GM23338 (cell line): ENCODE measurements at regions not wholly inside any gene's neighbourhood (a gene's known extent, or its start where the extent isn't known, plus 50 kb on each side); places are given as distances from the start of the nearest gene placed in this dataset.

Experiments
- CREB1 ChIP-seq: fragments of 250-450 bp; sonication (Bioruptor Pico); IDR thresholded peaks from 2 replicates; pipeline ENCODE4 v1.5.0; 2020; ENCODE audit warnings: low read depth, mild to moderate bottlenecking, moderate library complexity
- CTCF ChIP-seq, 2 experiments: fragments of 200-600 bp in 1 of 2; sonication (generic) in 1 of 2; conservative IDR thresholded peaks; 2 replicates each; pipeline versions ENCODE4 v1.5.1 to v1.6.1; 2016 to 2017; ENCODE audit warnings: antibody characterized with exemption in 2 of 2, low read depth in 2 of 2, mild to moderate bottlenecking in 2 of 2, moderate library complexity in 1 of 2
- EZH2 ChIP-seq: fragments of 200-600 bp; sonication (generic); IDR thresholded peaks from one replicate; pipeline ENCODE4 v1.8.0; 2017; ENCODE audit warnings: antibody characterized with exemption, mild to moderate bottlenecking, low read depth; ENCODE audit not compliant: unreplicated experiment
- EZH2phosphoT487 ChIP-seq: fragments of 200-600 bp; sonication (generic); IDR thresholded peaks from one replicate; pipeline ENCODE4 v1.8.1; 2018; ENCODE audit warnings: antibody characterized with exemption; ENCODE audit not compliant: unreplicated experiment
- POLR2AphosphoS5 ChIP-seq: IDR thresholded peaks from 2 replicates; pipeline ENCODE4 v1.6.1; 2016; ENCODE audit warnings: antibody characterized with exemption, low read depth
- REST ChIP-seq: IDR thresholded peaks from one replicate; pipeline ENCODE4 v1.6.1; 2018; ENCODE audit warnings: antibody characterized with exemption; ENCODE audit not compliant: unreplicated experiment

GRCh38 chr1:105427543-105427942, 1628.9 kb upstream of the PRMT6 start:
- no peak for TF ChIP-seq POLR2AphosphoS5
- TF ChIP-seq EZH2phosphoT487: no peak
- TF ChIP-seq REST: no peak
- TF ChIP-seq CTCF (conservative IDR thresholded peaks at IDR 0.05; ENCODE audit: low read depth in 2 of 2): no peak
- TF ChIP-seq EZH2: no peak
- no peak for TF ChIP-seq CREB1 (CRISPR knock-in tag)
